ENCODE measurements at regions not wholly inside any gene's neighbourhood (a gene's known extent, or its start where the extent isn't known, plus 50 kb on each side); places are given as distances from the start of the nearest gene placed in this dataset.

GRCh38 chr9:81363916-81364480, 325.3 kb downstream of the TLE1 start:
- FAIRE-seq (no peak), ATAC-seq (no peak), DNase-seq (ENCODE audit: low read depth, low spot score) (no peak)
- no peaks in the 10 kb centered on the region for H3K9me3 ChIP-seq (replicated peaks; ENCODE audit: control insufficient read depth, insufficient read depth, low read length)
- no peak overlapping the region for H3K9ac ChIP-seq (ENCODE audit: control insufficient read depth, insufficient read depth, low read length)
- no TSS peak for BruUV-seq (replicated peaks)
- intact Hi-C loops (cut with micrococcal nuclease; ENCODE audit: unreplicated experiment) = no loop called here
- ChIA-PET POLR2A (no interaction called here), SMC1A (ENCODE audit: uncharacterized antibody, unreplicated experiment) (no interaction called here), CTCF (interaction anchor here (0.7 kb wide), 1 partner anchor 613 kb away, joined by 3 read pairs; no protein-coding TSS in a partner anchor), RAD21 (ENCODE audit: unreplicated experiment) (no interaction called here)
- H3K27me3 ChIP-seq (replicated peaks in 1 of 2; ENCODE audit: control insufficient read depth in 2 of 2, insufficient read depth in 2 of 2, low read length in 1 of 2) = no peaks in the 10 kb centered on the region
- H3K36me3 ChIP-seq (ENCODE audit: control insufficient read depth in 2 of 2, insufficient read depth in 2 of 2, low read length in 1 of 2) = no peaks in the 10 kb centered on the region
- no peak overlapping the region for H3K4me2 ChIP-seq (ENCODE audit: control insufficient read depth, insufficient read depth)
- H3K4me3 ChIP-seq = no peak overlapping the region
- H3K79me2 ChIP-seq (ENCODE audit: control insufficient read depth, insufficient read depth, low read length) = no peaks in the 10 kb centered on the region
- H3K4me1 ChIP-seq (ENCODE audit: control insufficient read depth, insufficient read depth, low read length) = no peaks in the 10 kb centered on the region
- no peak overlapping the region for H2AFZ ChIP-seq (ENCODE audit: control insufficient read depth, low read depth, low read length)
- no peaks in the 10 kb centered on the region for H4K20me1 ChIP-seq (ENCODE audit: control insufficient read depth, insufficient read depth)
- WGBS (ENCODE audit: insufficient coverage, insufficient replicate concordance, low lambda C conversion rate, missing lambda C conversion rate) = 12% methylated on average over 6 of the region's 6 CpGs
- no peak for TF ChIP-seq ZNF622 (IDR thresholded peaks at IDR 0.05)
- TF ChIP-seq USF2 (IDR thresholded peaks at IDR 0.05; ENCODE audit: borderline replicate concordance, low read depth, low read length) = no peak
- TF ChIP-seq NR2C2 (IDR thresholded peaks at IDR 0.05; ENCODE audit: borderline replicate concordance, control insufficient read depth, insufficient read length, low read depth) = no peak
- TF ChIP-seq FOXM1 (IDR thresholded peaks at IDR 0.05; ENCODE audit: low read depth, low read length) = no peak
- TF ChIP-seq YY1 (IDR thresholded peaks at IDR 0.05; ENCODE audit: low read depth, low read length) = no peak
- no peak for TF ChIP-seq SUPT20H (IDR thresholded peaks at IDR 0.05; ENCODE audit: borderline replicate concordance, control insufficient read depth, low read depth, low read length)
- no peak for TF ChIP-seq ZSCAN29 (IDR thresholded peaks at IDR 0.05)
- no peak for TF ChIP-seq TARDBP (IDR thresholded peaks at IDR 0.05; ENCODE audit: borderline replicate concordance)
- no peak for TF ChIP-seq BRCA1 (IDR thresholded peaks at IDR 0.05; ENCODE audit: low read depth, low read length)
- no peak for TF ChIP-seq EZH2 (IDR thresholded peaks at IDR 0.05; ENCODE audit: borderline replicate concordance, control insufficient read depth, low read depth, low read length)
- TF ChIP-seq SMARCA5 (IDR thresholded peaks at IDR 0.05) = no peak
- no peak for TF ChIP-seq E2F8 (IDR thresholded peaks at IDR 0.05; ENCODE audit: low read depth, partially characterized antibody)
- H3K27ac ChIP-seq (ENCODE audit: control insufficient read depth, insufficient read depth) = no peak overlapping the region
- in situ Hi-C loops (cut with MboI) = no loop called here

Data from GM12878 (cell line).